ENCODE measurements at regions not wholly inside any gene's neighbourhood (a gene's known extent, or its start where the extent isn't known, plus 50 kb on each side); places are given as distances from the start of the nearest gene placed in this dataset.
"Not testable (repeated sequence)": the region's sequence is repeated elsewhere in the genome, so short reads cannot be mapped to it uniquely, and the experiment has no call there.

DNA sequence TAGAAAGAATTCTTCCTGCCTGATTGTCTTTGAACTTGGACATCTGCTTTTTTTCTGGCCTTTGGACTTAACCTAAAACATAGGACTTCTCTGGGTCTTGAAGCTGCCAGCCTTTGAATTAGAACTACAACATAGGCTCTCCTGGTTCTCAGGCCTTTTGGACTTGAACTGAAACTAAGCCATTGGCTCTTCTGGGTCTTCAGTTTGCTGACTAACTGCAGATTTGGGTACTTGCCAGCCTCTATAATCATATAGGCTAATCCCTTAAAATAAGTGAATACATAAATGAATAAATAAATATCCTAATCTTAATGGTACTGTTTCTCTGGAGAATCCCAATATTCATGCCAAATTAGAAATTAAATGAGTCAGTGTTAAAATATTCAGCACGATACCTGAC is 473.4 kb upstream of the PAPPA start:
- DNase-seq: no peak

- no peak for DNase-seq
These were observed 472.0 kb upstream of the PAPPA start for GRCh38 chr9:115681585-115681984.

DNA sequence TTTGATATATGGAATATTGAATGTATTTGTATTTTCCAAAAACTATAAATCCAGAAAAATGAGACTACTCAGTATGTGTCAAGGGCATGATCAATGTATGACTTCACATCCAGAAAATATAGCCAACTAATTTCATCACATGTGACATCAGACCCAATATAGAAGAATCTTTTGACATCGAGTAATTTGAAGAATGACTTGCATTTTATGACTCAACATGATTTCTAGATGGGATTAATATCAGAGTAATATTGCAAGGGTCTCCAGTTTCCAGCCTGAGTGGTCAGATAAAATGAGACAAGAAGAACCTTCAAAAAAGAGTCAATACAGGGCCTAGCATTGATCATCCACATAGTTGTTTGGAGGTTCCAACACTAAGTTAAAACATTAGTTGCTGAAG is 467.5 kb upstream of the PAPPA start:
- DNase-seq: no peak

DNA sequence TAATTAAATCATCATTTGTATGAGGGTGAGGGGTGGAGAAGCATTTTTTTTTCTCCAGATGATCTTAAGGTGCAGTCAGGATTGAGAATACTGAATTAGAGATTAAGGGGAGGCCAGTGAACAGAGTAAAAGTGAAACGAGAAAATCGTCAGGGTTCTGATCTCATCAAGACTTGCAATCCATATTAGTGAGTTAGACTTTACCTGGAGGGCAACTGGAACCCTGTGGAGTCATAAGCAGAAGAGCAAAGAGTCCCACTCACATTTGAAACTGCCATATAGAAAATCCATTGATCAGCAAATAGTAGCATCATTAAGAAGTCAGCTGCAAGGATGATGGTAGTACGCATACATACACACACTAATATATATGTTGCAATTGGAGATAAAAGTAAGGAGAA is 466.2 kb upstream of the PAPPA start:
- DNase-seq: no peak

GRCh38 chr9:115689331-115689730 is 464.3 kb upstream of the PAPPA start:
- DNase-seq: no peak

DNA sequence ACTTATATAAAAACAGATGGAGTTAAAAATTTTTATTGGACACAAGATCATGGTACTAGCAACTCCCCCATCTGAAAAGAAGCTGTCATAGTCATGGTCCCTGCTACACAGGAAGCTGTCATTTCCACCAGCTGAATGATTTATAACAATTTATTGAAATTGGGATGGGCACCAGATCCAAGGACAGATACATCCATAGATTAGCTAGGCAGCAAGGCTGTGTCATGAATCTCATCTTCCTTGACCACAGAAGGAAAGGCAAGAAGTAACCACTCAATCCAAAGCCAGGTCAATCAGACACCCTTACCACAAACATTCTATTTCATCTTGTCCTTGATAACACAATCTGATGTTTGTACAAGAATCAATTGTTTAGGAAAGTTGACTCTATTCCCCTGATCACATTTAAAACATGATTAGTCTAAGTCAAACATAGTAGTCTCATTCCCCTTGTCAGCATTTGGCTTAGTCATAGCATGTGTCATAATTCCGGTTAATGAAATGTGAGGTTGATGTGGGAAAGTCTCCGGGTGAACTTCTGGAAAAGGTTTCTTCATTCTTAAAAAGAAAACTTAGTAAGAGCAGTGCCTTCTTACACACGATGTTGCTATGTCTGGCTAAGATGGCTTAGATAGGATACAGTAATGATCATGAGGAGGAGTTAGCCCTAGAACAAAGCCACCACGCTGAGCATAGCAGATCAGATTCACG is 462.6 kb upstream of the PAPPA start:
- no peak for DNase-seq

DNA sequence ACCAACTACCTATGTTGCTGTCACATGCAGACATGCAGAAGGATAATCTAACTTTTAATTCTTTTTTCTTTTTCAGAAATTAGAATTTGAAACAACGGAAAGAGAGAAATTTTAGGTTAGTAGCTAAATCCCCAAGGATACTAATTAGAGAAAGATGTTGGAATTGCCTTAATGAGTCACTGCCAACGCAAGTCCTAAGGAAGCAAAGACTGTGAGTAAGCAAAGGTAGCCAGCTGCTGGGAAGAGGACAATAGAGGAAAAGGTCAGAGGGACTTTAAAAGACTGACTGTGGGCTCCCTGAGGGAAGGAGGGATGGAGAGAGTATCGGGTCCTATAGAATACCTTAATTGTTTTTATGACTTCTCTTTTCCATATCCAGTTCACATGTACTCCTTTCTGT is 461.9 kb upstream of the PAPPA start:
- no peak for DNase-seq

- DNase-seq: not testable (repeated sequence)
These were observed 460.7 kb upstream of the PAPPA start for GRCh38 chr9:115692868-115693267.

- DNase-seq: no peak
These were observed 459.6 kb upstream of the PAPPA start for GRCh38 chr9:115694014-115694413.

DNA sequence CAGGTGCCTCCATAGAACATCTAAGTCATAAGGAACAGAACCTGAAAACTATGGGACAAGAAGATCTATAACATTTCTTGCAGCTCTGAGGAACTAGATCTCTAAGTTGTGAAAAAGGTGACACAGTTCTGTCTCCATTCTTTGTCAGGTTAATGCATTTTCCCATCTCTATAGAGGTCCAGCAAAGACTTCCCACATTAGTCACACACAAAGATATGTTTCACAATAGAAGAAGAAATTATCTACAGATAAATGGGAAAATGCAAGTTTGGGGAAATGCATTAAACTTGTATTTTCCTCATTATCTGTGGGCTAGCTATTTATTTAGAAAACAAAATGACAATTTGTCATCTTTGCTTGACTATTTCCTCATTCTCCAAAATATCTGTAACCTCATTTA is 458.6 kb upstream of the PAPPA start:
- DNase-seq: no peak

DNA sequence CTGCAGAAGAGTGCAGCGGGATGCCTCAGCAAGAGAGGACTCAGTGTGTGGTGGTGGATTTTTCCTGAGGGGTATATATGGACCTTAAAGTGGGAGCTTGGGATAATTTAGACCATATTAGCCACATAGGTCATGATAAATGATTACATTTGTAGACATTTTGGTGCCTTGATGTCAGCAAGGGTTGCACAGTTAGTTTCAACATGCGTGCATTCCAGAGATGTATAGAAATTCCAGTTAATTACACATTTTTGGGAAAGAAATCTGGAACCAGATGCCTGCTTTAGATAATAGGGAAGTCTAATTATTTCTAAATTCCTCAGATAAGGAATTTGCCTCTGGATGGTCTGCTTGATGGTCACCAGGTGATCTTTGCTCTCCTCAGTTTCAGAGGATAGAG is 440.6 kb upstream of the PAPPA start:
- no peak for DNase-seq

- DNase-seq: no peak
These were observed 437.9 kb upstream of the PAPPA start for GRCh38 chr9:115715666-115716065.

GRCh38 chr9:115717298-115717697 is 436.3 kb upstream of the PAPPA start:
- no peak for DNase-seq

GRCh38 chr9:115717711-115718173 is 435.8 kb upstream of the PAPPA start:
- DNase-seq: no peak

DNA sequence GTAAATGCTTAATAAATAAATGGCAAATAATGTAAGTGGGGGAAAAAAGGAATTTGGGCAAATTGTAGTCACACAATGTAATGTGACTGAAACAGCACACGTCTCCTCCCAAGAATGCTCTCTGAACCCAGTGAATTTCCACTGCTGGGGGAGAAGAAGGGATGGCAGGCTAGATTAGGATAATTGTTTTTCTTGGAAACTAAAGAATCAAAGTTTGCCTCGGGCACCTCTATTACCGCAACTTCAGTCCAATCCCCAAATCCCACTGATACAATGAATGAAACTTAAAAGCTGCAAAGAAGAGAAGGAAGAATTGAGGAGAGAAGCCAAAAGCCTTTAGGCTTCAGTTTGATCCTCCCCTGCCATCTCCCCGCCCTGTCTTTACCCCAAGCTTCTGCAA is 423.2 kb upstream of the PAPPA start:
- no peak for DNase-seq

- DNase-seq: no peak
These were observed 422.7 kb upstream of the PAPPA start for GRCh38 chr9:115730845-115731244.

DNA sequence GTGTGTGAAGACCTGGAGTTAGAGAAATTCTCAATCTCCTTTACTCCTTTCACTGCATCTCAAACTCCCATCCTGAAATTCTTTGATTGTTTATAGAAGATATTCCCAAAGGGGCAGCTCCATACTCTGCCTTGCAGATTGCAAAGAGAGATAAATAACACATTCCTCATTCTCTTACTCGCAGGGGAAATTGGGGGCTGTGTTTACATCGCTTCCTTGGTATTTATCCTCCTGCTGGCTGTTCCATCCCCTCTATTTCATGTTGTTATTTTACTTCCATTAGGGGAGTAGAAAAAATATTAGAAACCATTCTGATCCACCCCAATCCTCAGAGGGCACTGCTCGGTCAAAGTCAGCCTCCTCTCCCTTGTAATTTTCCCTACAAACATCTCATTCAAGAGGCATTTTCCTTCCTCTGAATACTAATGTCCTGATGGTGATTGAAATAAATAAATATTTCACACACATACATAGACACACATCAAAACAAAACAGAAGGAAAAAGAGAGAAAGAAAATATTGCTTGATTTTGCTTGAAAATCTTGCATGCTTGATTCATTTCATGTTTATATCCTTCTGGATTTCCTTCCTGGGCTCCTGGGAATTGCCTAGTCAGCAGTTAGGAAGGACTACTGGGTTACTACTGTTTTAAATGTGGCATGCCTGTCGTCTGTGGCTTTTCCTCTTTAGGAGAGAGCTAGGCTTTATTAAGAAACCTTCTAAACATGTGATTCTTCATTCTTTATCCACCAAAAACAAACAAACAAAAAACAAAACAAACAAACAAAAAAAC is 420.1 kb upstream of the PAPPA start:
- no peak for DNase-seq

DNA sequence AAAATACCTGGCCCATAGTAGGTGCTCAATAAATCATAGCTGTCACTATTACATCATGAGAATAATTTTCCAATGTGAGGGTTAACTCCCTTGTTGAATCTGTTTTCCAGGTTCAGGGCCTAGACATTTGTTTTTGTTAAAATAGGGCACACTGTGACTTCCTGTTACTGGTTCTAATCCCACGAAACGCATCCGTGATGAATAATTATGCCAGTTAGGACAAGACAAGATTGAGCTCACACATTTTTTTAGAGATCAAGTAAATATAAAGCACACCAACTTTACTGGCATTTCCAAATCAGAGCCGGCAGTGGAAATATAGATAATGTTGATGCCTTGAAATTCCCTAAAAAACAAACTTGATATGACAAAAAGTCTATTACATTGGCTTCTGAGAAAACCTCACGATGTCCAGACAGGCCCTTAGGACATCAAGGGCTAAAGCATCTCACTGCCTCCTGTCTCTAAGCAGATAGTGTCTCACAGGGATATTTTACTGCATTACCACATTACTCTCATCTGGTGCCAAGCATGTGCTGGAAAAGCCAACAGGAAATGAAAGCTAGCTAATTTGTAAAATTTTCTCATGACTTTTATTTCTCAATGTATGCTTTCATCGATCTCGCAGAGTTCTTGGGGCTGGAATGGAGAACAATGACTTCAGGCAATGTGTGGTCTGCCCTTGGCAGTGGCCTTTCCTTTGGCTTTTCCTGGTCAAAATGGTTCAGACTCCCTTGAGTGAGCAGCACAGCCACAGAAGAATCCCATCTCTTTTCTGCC is 414.3 kb upstream of the PAPPA start:
- DNase-seq: no peak

DNA sequence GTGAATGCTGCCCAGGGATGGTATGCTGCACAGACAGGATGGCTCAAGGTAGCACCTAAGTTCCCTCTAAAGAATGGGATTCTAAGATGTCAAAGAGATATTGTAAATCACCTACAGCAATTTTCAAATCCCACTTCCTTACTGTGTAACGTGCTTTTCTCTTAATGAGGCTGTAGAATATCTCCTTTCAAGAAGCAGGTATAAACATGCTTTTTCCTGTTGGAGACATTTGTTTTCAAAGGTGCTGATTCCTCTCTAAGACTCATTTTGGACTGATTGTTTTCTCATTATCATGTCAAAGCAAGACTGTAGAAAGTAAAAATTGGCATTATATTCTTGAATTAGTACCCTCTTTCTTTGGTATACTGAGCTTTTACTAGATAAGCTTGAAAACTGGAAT is 412.6 kb upstream of the PAPPA start:
- DNase-seq: no peak

DNA sequence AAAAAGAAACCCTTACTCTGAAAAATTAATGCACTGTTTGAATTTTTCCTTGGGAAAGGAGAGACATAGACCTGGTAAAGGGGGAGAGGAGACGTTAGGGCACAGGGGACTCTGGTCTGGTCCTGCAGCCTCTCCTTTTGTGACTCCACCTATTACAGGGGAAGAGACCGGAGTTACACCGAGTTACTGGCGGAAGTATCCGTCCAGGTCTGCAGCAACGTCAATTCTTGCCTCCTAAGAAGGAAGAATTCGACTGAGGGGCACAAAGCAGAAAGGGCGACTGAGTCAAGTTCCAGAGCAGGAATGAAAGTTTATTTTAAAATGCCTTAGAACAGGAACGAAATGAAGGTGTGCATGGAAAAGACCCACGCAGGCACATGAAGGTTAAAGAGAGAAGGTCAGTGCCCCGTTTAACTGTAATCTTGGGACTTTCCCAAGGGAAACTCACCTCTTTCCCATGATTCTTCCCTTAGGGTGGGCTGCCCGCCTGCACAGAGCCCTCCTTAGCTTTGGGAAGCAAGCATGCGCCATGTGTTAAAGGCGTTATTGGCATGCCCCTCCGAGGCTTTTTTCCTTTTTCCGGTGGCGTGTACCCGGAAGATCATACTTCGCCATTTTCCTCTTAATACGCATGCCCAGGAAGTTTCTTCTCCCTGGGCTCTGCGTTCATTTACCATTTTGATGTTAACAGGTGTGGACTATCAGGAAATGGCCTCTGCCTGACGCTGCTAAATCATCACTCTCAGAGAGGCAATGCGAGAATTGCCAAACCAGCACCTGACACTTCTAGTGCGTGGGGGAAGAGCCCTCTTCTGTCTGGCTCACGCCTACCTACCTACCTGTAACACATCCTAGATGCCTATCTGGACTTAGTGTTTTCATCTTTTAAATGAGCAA is 409.6 kb upstream of the PAPPA start:
- DNase-seq: peak; percentile 6

- no peak for DNase-seq
These were observed 407.1 kb upstream of the PAPPA start for GRCh38 chr9:115746496-115746895.

DNA sequence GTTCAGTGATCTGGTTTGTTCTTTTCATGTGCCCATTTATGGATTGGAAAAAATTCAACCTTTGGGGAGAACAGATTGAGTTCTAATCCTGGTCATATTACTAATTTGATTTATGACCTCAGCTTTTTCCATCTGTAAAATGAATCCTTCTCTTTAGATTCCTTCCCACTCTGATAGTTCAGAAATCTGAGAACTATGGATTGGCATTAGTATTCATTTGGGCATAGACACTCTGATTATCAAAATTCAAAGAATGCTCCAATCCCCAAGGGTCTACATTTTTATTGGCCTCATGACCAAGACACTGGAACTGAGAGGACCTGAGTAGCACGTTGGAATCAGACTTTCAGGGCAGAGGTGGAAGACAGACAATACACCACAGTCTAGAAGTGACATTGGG is 405.9 kb upstream of the PAPPA start:
- DNase-seq: no peak

DNA sequence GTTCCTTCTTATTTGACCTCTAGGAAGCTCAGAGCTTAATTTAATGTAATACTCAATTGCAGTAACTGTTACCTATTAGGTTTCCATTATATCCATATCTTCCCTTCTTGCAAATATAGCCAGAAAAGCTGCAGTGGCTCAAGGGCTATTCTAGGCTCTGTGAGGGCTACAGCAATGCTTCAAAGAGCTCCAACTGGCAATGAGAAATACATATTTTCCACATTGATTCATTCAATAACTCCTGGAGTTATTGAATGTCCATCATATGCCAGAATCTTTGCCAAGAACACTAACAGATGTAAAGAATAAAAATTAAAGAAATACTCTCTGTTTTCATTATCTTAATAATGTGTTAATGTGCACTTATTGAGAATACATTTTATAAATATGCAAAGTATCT is 396.9 kb upstream of the PAPPA start:
- DNase-seq: no peak
